Glutamatergic neuron (in vitro differentiated cells): ENCODE measurements at regions not wholly inside any gene's neighbourhood (a gene's known extent, or its start where the extent isn't known, plus 50 kb on each side); places are given as distances from the start of the nearest gene placed in this dataset.

Source experiments
- DNase-seq: peaks from one replicate; pipeline ENCODE4 v3.0.0; 2022
- H3K27ac Mint-ChIP-seq: one replicate; pipeline ENCODE4 v1.8.0; 2020; ENCODE audit warnings: mild to moderate bottlenecking, mixed read lengths, inconsistent platforms; ENCODE audit not compliant: unreplicated experiment
- H3K27me3 Mint-ChIP-seq: one replicate; pipeline ENCODE4 v1.8.0; 2020; ENCODE audit warnings: mild to moderate bottlenecking, moderate library complexity, mixed read lengths, inconsistent platforms; ENCODE audit not compliant: unreplicated experiment
- H3K36me3 Mint-ChIP-seq: one replicate; pipeline ENCODE4 v1.8.0; 2020; ENCODE audit warnings: mild to moderate bottlenecking, mixed read lengths, inconsistent platforms; ENCODE audit not compliant: unreplicated experiment
- H3K4me1 Mint-ChIP-seq: one replicate; pipeline ENCODE4 v1.8.0; 2020; ENCODE audit warnings: mild to moderate bottlenecking, low read depth, mixed read lengths, inconsistent platforms; ENCODE audit not compliant: unreplicated experiment
- H3K4me3 Mint-ChIP-seq: one replicate; pipeline ENCODE4 v1.8.0; 2020; ENCODE audit warnings: mild to moderate bottlenecking, mixed read lengths, inconsistent platforms; ENCODE audit not compliant: unreplicated experiment
- H3K9me3 Mint-ChIP-seq: one replicate; pipeline ENCODE4 v1.8.0; 2020; ENCODE audit warnings: mild to moderate bottlenecking, moderate library complexity, mixed read lengths, inconsistent platforms; ENCODE audit not compliant: unreplicated experiment
- CTCF ChIP-seq: fragments of 200-600 bp; sonication (generic); IDR thresholded peaks from one replicate; pipeline ENCODE4 v1.5.0; 2021; ENCODE audit not compliant: partially characterized antibody, unreplicated experiment

GRCh38 chr3:170718848-170719247, 133.0 kb upstream of the SLC7A14 start:
- DNase-seq, result no peak
- peaks cover 2% of the 10 kb centered on the region for H3K4me1 Mint-ChIP-seq
- H3K27ac Mint-ChIP-seq, result no peak overlapping the region
- TF ChIP-seq CTCF, result no peak
- H3K9me3 Mint-ChIP-seq, result no peaks in the 10 kb centered on the region
- H3K36me3 Mint-ChIP-seq, result peaks cover 12% of the 10 kb centered on the region
- H3K27me3 Mint-ChIP-seq, result no peaks in the 10 kb centered on the region
- H3K4me3 Mint-ChIP-seq, result no peak overlapping the region

- TF ChIP-seq CTCF, result no peak
- peaks cover 12% of the 10 kb centered on the region for H3K36me3 Mint-ChIP-seq
- H3K9me3 Mint-ChIP-seq, result no peaks in the 10 kb centered on the region
- no peaks in the 10 kb centered on the region for H3K4me1 Mint-ChIP-seq
- DNase-seq, result no peak
- H3K27me3 Mint-ChIP-seq, result no peaks in the 10 kb centered on the region
- H3K27ac Mint-ChIP-seq, result no peak overlapping the region
- no peak overlapping the region for H3K4me3 Mint-ChIP-seq
Measured at GRCh38 chr3:170717410-170718402, 131.8 kb upstream of the SLC7A14 start.

GRCh38 chr3:170716172-170716805, 130.4 kb upstream of the SLC7A14 start:
- Mint-ChIP-seq H3K36me3 (peaks cover 12% of the 10 kb centered on the region), H3K27ac (no peak overlapping the region), H3K27me3 (no peaks in the 10 kb centered on the region), H3K9me3 (no peaks in the 10 kb centered on the region), H3K4me1 (no peaks in the 10 kb centered on the region), H3K4me3 (no peak overlapping the region)
- no peak for DNase-seq
- TF ChIP-seq CTCF, result no peak

GRCh38 chr3:170714562-170715535, 129.0 kb upstream of the SLC7A14 start:
- no peaks in the 10 kb centered on the region for H3K27me3 Mint-ChIP-seq

More at GRCh38 chr3:170714562-170715535, 129.0 kb upstream of the SLC7A14 start:
- Mint-ChIP-seq H3K9me3 (no peaks in the 10 kb centered on the region), H3K4me3 (no peak overlapping the region), H3K4me1 (no peaks in the 10 kb centered on the region), H3K36me3 (peaks cover 19% of the 10 kb centered on the region), H3K27ac (no peak overlapping the region)
- DNase-seq, result no peak
- no peak for TF ChIP-seq CTCF
